HEK293 (cell line): ENCODE measurements at regions not wholly inside any gene's neighbourhood (a gene's known extent, or its start where the extent isn't known, plus 50 kb on each side); places are given as distances from the start of the nearest gene placed in this dataset.
"Not testable (repeated sequence)": the region's sequence is repeated elsewhere in the genome, so short reads cannot be mapped to it uniquely, and the experiment has no call there.

Experiments used
- CTCF ChIA-PET: fragments of 350-600 bp; formaldehyde crosslinking; extraction: SDS; loops from one replicate; lab custom pipeline; 2021; ENCODE audit warnings: antibody characterized with exemption; lab: Yijun Ruan, JAX
- POLR2A ChIA-PET: fragments of 300-600 bp; formaldehyde crosslinking; extraction: SDS; loops from one replicate; lab custom pipeline; 2020; ENCODE audit warnings: antibody characterized with exemption, inconsistent platforms; lab: Yijun Ruan, JAX
- H3K27ac ChIP-seq: fragments of 200-500 bp; sonication (Bioruptor generic); 2 replicates; pipeline ENCODE4 v1.5.1; 2014; ENCODE audit warnings: low read depth, low read length, control low read depth, inconsistent platforms; ENCODE audit errors: extremely low read depth
- H3K36me3 ChIP-seq, 2 experiments: fragments of 200-500 bp in 1 of 2; sonication (Bioruptor generic) in 1 of 2; 1 replicate in 1 of 2; 2 replicates in 1 of 2; pipeline ENCODE4 v1.5.1; 2014 to 2017; ENCODE audit warnings: inconsistent platforms in 2 of 2, low read length in 2 of 2; ENCODE audit not compliant: control insufficient read depth in 2 of 2, insufficient read depth in 1 of 2
- H3K4me1 ChIP-seq: fragments of 200-500 bp; sonication (Bioruptor generic); 2 replicates; pipeline ENCODE4 v1.5.1; 2014; ENCODE audit warnings: mild to moderate bottlenecking, low read length, inconsistent platforms; ENCODE audit not compliant: control insufficient read depth, insufficient read depth
- H3K4me3 ChIP-seq: 2 replicates; pipeline ENCODE4 v1.5.1; 2011; ENCODE audit warnings: low read depth, mild to moderate bottlenecking, control low read depth, low read length, moderate library complexity
- H3K9me3 ChIP-seq: fragments of 200-500 bp; sonication (Bioruptor generic); 2 replicates; pipeline ENCODE4 v1.5.1; 2014; ENCODE audit warnings: low read depth, low read length, inconsistent platforms; ENCODE audit not compliant: control insufficient read depth, insufficient read depth
- BCL6B ChIP-seq: fragments of 450-650 bp; formaldehyde crosslinking; IDR thresholded peaks from 2 replicates; pipeline ENCODE4 v1.5.1; 2017; ENCODE audit warnings: missing biosample characterization, missing genetic modification characterization
- GLIS1 ChIP-seq: fragments of 450-650 bp; formaldehyde crosslinking; IDR thresholded peaks from 2 replicates; pipeline ENCODE4 v1.5.1; 2016; ENCODE audit warnings: missing biosample characterization, missing genetic modification characterization
- MZF1 ChIP-seq: fragments of 450-650 bp; formaldehyde crosslinking; IDR thresholded peaks from 2 replicates; pipeline ENCODE4 v1.5.1; 2017; ENCODE audit warnings: missing biosample characterization, missing genetic modification characterization, borderline replicate concordance
- REPIN1 ChIP-seq: fragments of 450-650 bp; formaldehyde crosslinking; IDR thresholded peaks from 2 replicates; pipeline ENCODE4 v1.5.1; 2017; ENCODE audit warnings: missing biosample characterization, missing genetic modification characterization, low read depth
- ZFHX2 ChIP-seq: fragments of 450-650 bp; formaldehyde crosslinking; conservative IDR thresholded peaks from 2 replicates; pipeline ENCODE4 v1.5.1; 2016; ENCODE audit warnings: missing biosample characterization, missing genetic modification characterization
- ZIC2 ChIP-seq: fragments of 450-650 bp; formaldehyde crosslinking; IDR thresholded peaks from 2 replicates; pipeline ENCODE4 v1.5.1; 2016; ENCODE audit warnings: missing biosample characterization, missing genetic modification characterization
- ZNF19 ChIP-seq: fragments of 450-650 bp; formaldehyde crosslinking; IDR thresholded peaks from 2 replicates; pipeline ENCODE4; 2016; ENCODE audit warnings: missing biosample characterization, missing genetic modification characterization, low read depth
- ZNF280C ChIP-seq: fragments of 450-650 bp; formaldehyde crosslinking; IDR thresholded peaks from 2 replicates; pipeline ENCODE4 v1.5.1; 2016; ENCODE audit warnings: missing biosample characterization, missing genetic modification characterization
- ZNF391 ChIP-seq: fragments of 450-650 bp; formaldehyde crosslinking; IDR thresholded peaks from 2 replicates; pipeline ENCODE4 v1.5.1; 2016; ENCODE audit warnings: low read depth, missing biosample characterization, missing genetic modification characterization, borderline replicate concordance
- ZNF394 ChIP-seq: fragments of 450-650 bp; formaldehyde crosslinking; IDR thresholded peaks from 2 replicates; pipeline ENCODE4 v1.5.1; 2016; ENCODE audit warnings: missing biosample characterization, missing genetic modification characterization, mild to moderate bottlenecking, moderate library complexity, borderline replicate concordance
- ZNF426 ChIP-seq: fragments of 450-650 bp; formaldehyde crosslinking; IDR thresholded peaks from 2 replicates; pipeline ENCODE4 v1.5.1; 2017; ENCODE audit warnings: missing biosample characterization, missing genetic modification characterization, mild to moderate bottlenecking, inconsistent platforms, moderate library complexity
- ZNF843 ChIP-seq: fragments of 450-650 bp; formaldehyde crosslinking; IDR thresholded peaks from 2 replicates; pipeline ENCODE4 v1.5.1; 2016; ENCODE audit warnings: missing biosample characterization, missing genetic modification characterization
- ZSCAN23 ChIP-seq: fragments of 450-650 bp; formaldehyde crosslinking; IDR thresholded peaks from 2 replicates; pipeline ENCODE4 v1.5.1; 2016; ENCODE audit warnings: missing biosample characterization, missing genetic modification characterization
- ZXDB ChIP-seq: fragments of 450-650 bp; formaldehyde crosslinking; IDR thresholded peaks from 2 replicates; pipeline ENCODE4 v1.5.1; 2016; ENCODE audit warnings: missing biosample characterization, missing genetic modification characterization
- TF ChIP-seq, protein P1 (sequence below): fragments of 450-650 bp; formaldehyde crosslinking; IDR thresholded peaks from 2 replicates; pipeline ENCODE4 v1.5.1; 2016; ENCODE audit warnings: missing biosample characterization, missing genetic modification characterization, low read depth
- TF ChIP-seq, protein P2 (sequence below): fragments of 450-650 bp; formaldehyde crosslinking; IDR thresholded peaks from 2 replicates; pipeline ENCODE4 v1.5.1; 2016; ENCODE audit warnings: missing biosample characterization, missing genetic modification characterization, low read depth
- TF ChIP-seq, protein P3 (sequence below): fragments of 450-650 bp; formaldehyde crosslinking; IDR thresholded peaks from 2 replicates; pipeline ENCODE4 v1.5.1; 2016; ENCODE audit warnings: missing biosample characterization, missing genetic modification characterization
- TF ChIP-seq, protein P4 (sequence below): fragments of 450-650 bp; formaldehyde crosslinking; conservative IDR thresholded peaks from 2 replicates; pipeline ENCODE4 v1.5.1; 2016; ENCODE audit warnings: low read depth, missing biosample characterization, missing genetic modification characterization

GRCh38 chr14:34081101-34081575, 130.3 kb upstream of the EGLN3 start (continued):
- no peak for TF ChIP-seq BCL6B
- TF ChIP-seq MZF1 = peak; percentile 62; the same call in 1 of the 2 replicates
- TF ChIP-seq ZFHX2 = no peak
- peak; percentile 81; the same call in 1 of the 2 replicates for TF ChIP-seq ZSCAN23 (tag by site-specific recombination)
- TF ChIP-seq ZNF843 (tag by site-specific recombination) = peak; percentile 83; the same call in 1 of the 2 replicates
- no peak for TF ChIP-seq REPIN1 (tag by site-specific recombination)
- TF ChIP-seq ZNF19 = no peak
- no peak for TF ChIP-seq ZNF391
- TF ChIP-seq, protein P1, sequence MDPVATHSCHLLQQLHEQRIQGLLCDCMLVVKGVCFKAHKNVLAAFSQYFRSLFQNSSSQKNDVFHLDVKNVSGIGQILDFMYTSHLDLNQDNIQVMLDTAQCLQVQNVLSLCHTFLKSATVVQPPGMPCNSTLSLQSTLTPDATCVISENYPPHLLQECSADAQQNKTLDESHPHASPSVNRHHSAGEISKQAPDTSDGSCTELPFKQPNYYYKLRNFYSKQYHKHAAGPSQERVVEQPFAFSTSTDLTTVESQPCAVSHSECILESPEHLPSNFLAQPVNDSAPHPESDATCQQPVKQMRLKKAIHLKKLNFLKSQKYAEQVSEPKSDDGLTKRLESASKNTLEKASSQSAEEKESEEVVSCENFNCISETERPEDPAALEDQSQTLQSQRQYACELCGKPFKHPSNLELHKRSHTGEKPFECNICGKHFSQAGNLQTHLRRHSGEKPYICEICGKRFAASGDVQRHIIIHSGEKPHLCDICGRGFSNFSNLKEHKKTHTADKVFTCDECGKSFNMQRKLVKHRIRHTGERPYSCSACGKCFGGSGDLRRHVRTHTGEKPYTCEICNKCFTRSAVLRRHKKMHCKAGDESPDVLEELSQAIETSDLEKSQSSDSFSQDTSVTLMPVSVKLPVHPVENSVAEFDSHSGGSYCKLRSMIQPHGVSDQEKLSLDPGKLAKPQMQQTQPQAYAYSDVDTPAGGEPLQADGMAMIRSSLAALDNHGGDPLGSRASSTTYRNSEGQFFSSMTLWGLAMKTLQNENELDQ (tag by site-specific recombination) = no peak
- TF ChIP-seq ZXDB (tag by site-specific recombination) = no peak
- TF ChIP-seq GLIS1 (tag by site-specific recombination) = peak; percentile 55
- TF ChIP-seq ZIC2 (tag by site-specific recombination) = peak; percentile 75
- TF ChIP-seq, protein P2, sequence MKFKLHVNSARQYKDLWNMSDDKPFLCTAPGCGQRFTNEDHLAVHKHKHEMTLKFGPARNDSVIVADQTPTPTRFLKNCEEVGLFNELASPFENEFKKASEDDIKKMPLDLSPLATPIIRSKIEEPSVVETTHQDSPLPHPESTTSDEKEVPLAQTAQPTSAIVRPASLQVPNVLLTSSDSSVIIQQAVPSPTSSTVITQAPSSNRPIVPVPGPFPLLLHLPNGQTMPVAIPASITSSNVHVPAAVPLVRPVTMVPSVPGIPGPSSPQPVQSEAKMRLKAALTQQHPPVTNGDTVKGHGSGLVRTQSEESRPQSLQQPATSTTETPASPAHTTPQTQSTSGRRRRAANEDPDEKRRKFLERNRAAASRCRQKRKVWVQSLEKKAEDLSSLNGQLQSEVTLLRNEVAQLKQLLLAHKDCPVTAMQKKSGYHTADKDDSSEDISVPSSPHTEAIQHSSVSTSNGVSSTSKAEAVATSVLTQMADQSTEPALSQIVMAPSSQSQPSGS = peak; percentile 86
- no peak for TF ChIP-seq ZNF280C
- TF ChIP-seq, protein P3, sequence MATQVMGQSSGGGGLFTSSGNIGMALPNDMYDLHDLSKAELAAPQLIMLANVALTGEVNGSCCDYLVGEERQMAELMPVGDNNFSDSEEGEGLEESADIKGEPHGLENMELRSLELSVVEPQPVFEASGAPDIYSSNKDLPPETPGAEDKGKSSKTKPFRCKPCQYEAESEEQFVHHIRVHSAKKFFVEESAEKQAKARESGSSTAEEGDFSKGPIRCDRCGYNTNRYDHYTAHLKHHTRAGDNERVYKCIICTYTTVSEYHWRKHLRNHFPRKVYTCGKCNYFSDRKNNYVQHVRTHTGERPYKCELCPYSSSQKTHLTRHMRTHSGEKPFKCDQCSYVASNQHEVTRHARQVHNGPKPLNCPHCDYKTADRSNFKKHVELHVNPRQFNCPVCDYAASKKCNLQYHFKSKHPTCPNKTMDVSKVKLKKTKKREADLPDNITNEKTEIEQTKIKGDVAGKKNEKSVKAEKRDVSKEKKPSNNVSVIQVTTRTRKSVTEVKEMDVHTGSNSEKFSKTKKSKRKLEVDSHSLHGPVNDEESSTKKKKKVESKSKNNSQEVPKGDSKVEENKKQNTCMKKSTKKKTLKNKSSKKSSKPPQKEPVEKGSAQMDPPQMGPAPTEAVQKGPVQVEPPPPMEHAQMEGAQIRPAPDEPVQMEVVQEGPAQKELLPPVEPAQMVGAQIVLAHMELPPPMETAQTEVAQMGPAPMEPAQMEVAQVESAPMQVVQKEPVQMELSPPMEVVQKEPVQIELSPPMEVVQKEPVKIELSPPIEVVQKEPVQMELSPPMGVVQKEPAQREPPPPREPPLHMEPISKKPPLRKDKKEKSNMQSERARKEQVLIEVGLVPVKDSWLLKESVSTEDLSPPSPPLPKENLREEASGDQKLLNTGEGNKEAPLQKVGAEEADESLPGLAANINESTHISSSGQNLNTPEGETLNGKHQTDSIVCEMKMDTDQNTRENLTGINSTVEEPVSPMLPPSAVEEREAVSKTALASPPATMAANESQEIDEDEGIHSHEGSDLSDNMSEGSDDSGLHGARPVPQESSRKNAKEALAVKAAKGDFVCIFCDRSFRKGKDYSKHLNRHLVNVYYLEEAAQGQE = peak; percentile 47; the same call in 1 of the 2 replicates

DNA sequence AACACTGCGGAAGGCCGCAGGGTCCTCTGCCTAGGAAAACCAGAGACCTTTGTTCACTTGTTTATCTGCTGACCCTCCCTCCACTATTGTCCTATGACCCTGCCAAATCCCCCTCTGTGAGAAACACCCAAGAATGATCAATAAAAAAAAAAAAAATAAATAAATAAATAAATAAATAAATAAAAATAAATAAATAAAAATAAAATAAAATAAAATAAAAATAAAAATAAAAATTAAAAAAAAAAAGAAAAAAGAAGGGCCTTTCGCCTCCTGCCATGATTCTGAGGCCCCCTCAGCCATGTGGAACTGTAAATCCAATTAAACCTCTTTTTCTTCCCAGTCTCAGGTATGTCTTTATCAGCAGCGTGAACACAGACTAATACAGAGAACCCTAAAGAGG, 128.8 kb upstream of the EGLN3 start:
- H3K36me3 ChIP-seq, H3K4me3 ChIP-seq, H3K9me3 ChIP-seq, CTCF ChIA-PET, H3K27ac ChIP-seq, POLR2A ChIA-PET: not testable (repeated sequence)
- TF ChIP-seq, protein P4, sequence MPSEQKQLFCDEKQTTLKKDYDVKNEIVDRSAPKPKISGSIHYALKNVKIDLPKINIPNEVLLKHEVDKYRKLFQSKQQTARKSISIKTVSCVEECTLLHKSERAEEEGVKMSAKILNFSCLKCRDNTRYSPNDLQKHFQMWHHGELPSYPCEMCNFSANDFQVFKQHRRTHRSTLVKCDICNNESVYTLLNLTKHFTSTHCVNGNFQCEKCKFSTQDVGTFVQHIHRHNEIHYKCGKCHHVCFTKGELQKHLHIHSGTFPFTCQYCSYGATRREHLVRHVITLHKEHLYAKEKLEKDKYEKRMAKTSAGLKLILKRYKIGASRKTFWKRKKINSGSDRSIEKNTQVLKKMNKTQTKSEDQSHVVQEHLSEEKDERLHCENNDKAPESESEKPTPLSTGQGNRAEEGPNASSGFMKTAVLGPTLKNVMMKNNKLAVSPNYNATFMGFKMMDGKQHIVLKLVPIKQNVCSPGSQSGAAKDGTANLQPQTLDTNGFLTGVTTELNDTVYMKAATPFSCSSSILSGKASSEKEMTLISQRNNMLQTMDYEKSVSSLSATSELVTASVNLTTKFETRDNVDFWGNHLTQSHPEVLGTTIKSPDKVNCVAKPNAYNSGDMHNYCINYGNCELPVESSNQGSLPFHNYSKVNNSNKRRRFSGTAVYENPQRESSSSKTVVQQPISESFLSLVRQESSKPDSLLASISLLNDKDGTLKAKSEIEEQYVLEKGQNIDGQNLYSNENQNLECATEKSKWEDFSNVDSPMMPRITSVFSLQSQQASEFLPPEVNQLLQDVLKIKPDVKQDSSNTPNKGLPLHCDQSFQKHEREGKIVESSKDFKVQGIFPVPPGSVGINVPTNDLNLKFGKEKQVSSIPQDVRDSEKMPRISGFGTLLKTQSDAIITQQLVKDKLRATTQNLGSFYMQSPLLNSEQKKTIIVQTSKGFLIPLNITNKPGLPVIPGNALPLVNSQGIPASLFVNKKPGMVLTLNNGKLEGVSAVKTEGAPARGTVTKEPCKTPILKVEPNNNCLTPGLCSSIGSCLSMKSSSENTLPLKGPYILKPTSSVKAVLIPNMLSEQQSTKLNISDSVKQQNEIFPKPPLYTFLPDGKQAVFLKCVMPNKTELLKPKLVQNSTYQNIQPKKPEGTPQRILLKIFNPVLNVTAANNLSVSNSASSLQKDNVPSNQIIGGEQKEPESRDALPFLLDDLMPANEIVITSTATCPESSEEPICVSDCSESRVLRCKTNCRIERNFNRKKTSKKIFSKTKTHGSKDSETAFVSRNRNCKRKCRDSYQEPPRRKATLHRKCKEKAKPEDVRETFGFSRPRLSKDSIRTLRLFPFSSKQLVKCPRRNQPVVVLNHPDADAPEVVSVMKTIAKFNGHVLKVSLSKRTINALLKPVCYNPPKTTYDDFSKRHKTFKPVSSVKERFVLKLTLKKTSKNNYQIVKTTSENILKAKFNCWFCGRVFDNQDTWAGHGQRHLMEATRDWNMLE (tag by site-specific recombination) = peak; percentile 41; the same call in 1 of the 2 replicates
- TF ChIP-seq ZNF426 (tag by site-specific recombination) (peak; percentile 31), ZNF394 (tag by site-specific recombination) (peak; percentile 53; the same call in 1 of the 2 replicates)
- H3K4me1 ChIP-seq = peaks cover 15% of the 10 kb centered on the region
